Activated naive CD4-positive, alpha-beta T cell treated with anti-CD3 and anti-CD28 coated beads, Interleukin-2, amount 50 U/mL, for 72 hours (primary cell): ENCODE measurements at regions not wholly inside any gene's neighbourhood (a gene's known extent, or its start where the extent isn't known, plus 50 kb on each side); places are given as distances from the start of the nearest gene placed in this dataset.

Experiments
- ATAC-seq, 2 donors: fragments of 150-1000 bp; cut with Tn5 transposase; 2 replicates each; pipeline ENCODE4 v1.10.0; 2021; ENCODE audit warnings: mild to moderate bottlenecking in 2 of 2, moderate library complexity in 2 of 2
- DNase-seq, 2 donors: peaks; one replicate each; pipeline ENCODE4 v3.0.0; 2021 to 2022; ENCODE audit warnings: low spot score in 2 of 2
- H3K27ac Mint-ChIP-seq, 2 donors: one replicate each; pipeline ENCODE4 v1.8.0; 2022; ENCODE audit warnings: mild to moderate bottlenecking in 2 of 2, mixed read lengths in 2 of 2
- H3K36me3 Mint-ChIP-seq, 2 donors: one replicate each; pipeline ENCODE4 v1.8.0; 2022; ENCODE audit warnings: mixed read lengths in 2 of 2
- H3K9me3 Mint-ChIP-seq, 2 donors: one replicate each; pipeline ENCODE4 v1.8.0; 2022; ENCODE audit warnings: mixed read lengths in 2 of 2

DNA sequence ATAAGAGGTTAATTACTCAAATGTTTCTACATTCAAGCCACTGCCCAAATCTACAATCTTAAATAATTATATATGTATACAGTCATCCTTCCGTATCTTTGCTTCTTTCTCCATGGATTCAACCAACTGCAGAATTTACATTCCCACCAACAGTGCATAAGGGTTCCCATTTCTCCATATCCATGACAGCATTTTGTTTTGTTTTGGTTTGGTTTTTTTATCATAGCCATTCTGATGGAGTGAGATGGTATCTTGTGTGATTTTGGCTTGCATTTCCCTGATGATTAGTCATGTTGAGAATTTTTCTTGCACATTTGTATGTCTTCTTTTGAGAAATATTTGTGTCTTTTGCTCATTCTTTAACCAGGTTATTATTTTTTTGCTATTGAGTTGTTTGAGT, 198.5 kb downstream of the C6orf118 start:
- Mint-ChIP-seq H3K27ac (no peak overlapping the region), H3K9me3 (peaks cover 10 to 12% of the 10 kb centered on the region in 2 donors), H3K36me3 (no peaks in the 10 kb centered on the region)
- DNase-seq, result no peak
- ATAC-seq, result no peak

DNA sequence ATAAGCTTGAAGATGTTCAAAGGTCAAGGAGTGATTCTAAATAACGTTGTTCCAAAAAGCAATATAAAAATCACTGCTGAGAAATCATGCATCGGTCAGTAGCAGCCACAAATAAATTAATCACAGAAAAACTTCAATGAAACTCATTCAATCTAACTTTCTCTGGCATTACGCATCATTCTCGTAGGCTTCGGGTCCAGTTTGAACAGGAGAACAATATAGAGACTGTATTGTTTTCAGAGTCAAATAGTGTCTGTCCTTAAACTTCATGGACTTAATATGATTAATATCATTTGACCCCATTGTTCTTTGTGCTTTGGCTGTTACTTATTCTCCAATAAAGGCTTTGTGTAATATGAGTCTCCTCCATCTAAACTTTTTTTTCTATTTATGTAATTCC, 200.4 kb downstream of the C6orf118 start:
- H3K9me3 Mint-ChIP-seq, result peaks cover 10 to 12% of the 10 kb centered on the region in 2 donors
- H3K27ac Mint-ChIP-seq, result no peak overlapping the region
- DNase-seq, result no peak
- no peaks in the 10 kb centered on the region for H3K36me3 Mint-ChIP-seq
- ATAC-seq, result no peak

DNA sequence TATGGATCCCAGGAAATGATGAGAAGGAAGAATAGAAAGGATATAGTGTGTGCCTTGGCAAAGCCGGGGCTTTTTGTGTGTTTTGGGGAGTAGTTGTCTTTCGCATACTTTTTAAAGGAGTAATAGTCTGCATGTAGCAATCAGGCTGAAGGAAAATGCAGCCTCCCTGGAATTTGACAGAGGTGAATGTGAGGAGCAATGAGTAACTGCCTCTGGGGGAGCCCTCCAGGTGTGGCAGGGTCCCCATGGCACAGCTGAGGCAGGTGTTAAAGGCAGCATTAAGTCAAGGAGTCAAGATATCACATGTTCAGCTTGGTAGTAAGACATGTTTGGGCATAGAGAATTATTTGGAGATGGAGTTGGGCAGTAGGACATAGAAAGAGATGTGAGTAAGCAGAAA, 203.1 kb downstream of the C6orf118 start:
- Mint-ChIP-seq H3K9me3 (peaks cover 9 to 10% of the 10 kb centered on the region in 2 donors), H3K36me3 (peaks cover 0 to 6% of the 10 kb centered on the region in 2 donors), H3K27ac (no peak overlapping the region)
- ATAC-seq (no peak), DNase-seq (no peak)

DNA sequence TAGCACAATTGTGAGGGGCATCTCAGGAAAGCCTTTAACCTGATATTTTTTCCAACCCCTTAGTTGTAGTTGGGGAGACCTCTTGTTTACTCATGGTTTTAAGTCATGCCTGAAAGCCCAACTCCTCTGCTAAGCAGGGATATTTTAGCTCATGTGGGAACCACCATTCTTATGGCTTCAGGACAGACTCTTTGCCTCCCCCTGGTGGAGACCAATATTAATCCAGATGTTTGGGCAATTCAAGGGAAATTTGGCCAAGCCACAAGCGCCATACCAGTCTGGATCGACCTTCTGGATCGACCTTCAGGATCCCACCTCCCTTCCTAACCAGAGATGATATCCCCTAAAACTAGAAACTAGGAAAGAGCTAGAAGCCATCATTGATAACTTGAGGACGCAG, 211.2 kb downstream of the C6orf118 start:
- no peak overlapping the region for H3K27ac Mint-ChIP-seq
- peaks cover 18 to 21% of the 10 kb centered on the region in 2 donors for H3K9me3 Mint-ChIP-seq
- DNase-seq, result peak in 1 of 2 donors; percentile 3
- H3K36me3 Mint-ChIP-seq, result peaks cover 0 to 10% of the 10 kb centered on the region in 2 donors
- ATAC-seq, result no peak

DNA sequence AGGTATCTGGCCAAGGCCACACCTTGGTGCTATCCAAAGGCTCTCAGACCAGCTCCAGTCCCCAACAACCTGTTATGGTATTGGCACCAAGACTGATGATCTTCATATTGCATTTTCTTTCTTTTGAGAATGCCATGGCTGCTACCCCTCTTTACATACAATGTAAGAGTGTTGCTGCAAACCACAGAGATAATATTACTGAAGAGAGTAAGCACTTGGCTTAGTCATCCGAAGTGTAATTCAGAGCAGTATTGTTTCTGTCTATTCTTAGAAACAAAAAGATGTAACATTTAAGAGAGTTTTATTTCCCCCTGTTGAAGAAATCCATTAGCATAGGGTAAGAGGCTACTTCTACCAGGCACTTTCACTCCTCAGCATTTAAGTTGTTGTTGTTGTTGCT, 212.5 kb downstream of the C6orf118 start:
- H3K27ac Mint-ChIP-seq, result no peak overlapping the region
- DNase-seq (no peak), ATAC-seq (no peak)
- H3K9me3 Mint-ChIP-seq, result peaks cover 21 to 22% of the 10 kb centered on the region in 2 donors
- peaks cover 0 to 5% of the 10 kb centered on the region in 2 donors for H3K36me3 Mint-ChIP-seq

DNA sequence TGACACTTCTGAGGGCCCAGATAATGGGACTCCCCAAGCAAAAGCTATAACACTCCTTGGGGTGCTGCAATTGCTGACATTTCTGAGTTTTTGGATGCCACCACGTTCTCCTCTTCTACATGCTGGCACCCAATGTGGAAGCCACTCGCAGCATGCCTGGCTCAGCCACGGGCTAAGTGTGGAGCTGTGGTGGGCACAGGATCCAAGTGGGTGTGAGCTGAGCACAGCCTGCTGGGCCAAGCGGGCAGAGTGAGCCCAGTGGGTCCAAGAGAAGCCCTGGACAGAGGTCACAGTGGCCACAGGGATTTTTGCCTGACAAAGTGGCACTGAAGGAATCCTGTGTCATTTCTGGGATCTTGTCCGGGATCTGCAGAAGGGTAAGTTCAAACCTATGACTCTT, 213.2 kb downstream of the C6orf118 start:
- peaks cover 22 to 25% of the 10 kb centered on the region in 2 donors for H3K9me3 Mint-ChIP-seq
- no peak overlapping the region for H3K27ac Mint-ChIP-seq
- peaks cover 0 to 7% of the 10 kb centered on the region in 2 donors for H3K36me3 Mint-ChIP-seq

DNA sequence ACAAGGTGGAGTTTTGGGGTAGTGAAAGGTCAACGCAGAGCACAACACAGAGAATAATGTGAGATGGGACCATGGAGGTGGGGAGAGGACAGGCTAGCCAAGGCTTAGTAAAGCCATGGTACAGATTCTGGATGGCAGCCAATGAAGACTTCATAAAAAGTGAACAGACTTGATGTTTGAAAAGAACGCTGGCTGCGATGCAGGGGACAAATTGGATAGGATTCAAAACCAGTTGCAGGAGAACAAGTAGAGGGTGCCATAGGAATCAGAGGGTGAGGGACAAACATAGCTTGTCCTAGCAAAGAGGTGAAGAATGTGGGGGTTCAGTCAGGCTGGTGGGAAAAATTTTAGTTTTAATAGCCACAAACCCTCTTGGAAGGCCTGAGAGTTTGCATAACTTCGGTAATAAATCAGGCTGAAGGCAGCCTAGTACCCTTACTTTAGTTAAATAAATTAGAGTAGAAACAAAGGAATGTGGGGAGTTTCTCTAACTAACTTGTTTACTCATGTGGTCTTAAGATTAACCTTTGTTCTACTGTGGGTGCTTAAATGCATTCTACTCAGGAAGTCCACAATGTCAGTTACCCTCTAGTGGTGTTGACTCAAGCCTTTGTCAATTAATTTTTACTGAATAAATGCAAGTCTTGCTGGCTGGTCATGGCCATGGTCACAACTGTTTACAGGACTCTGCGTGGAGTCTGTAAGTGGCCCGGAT, 216.4 kb downstream of the C6orf118 start:
- no peak overlapping the region for H3K27ac Mint-ChIP-seq
- no peak for ATAC-seq
- H3K9me3 Mint-ChIP-seq, result peaks cover 27 to 36% of the 10 kb centered on the region in 2 donors
- peaks cover 0 to 17% of the 10 kb centered on the region in 2 donors for H3K36me3 Mint-ChIP-seq
- DNase-seq, result no peak

More for the DNA sequence above, 213.2 kb downstream of the C6orf118 start:
- no peak for ATAC-seq
- no peak for DNase-seq

DNA sequence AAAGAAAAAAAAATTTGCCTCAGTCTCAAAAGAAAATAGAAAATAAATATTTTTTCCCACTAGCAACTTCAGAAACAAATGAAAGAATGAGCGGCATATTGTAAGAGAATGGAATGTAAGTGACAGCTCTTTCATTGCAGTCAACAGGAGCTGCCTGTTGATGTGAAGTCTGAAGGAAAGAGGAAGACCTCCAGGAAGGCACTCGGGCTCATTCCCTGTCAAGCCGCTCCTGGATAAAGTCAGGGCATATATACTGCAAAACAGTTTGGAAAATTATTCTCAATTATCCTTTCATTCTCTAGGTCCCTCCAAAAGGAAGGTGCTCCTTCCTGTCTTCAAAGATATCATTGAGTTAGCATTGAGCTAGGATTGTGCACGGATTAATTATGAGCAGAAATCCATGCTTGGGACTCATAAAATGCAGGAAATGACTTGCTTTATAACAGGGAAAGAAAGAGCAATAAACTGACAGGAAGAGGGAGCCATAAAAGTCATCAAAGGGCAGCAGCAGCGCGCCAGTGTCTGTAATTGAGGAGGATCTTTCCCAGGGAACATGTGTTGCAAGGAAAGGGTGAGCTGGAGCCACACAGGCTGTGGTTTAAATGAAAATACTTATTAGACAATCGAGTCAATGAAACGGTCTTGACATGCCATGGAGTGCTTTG, 218.2 kb downstream of the C6orf118 start:
- H3K27ac Mint-ChIP-seq, result no peak overlapping the region
- H3K9me3 Mint-ChIP-seq, result peaks cover 27 to 28% of the 10 kb centered on the region in 2 donors
- DNase-seq (no peak), ATAC-seq (no peak)
- H3K36me3 Mint-ChIP-seq, result peaks cover 0 to 12% of the 10 kb centered on the region in 2 donors

DNA sequence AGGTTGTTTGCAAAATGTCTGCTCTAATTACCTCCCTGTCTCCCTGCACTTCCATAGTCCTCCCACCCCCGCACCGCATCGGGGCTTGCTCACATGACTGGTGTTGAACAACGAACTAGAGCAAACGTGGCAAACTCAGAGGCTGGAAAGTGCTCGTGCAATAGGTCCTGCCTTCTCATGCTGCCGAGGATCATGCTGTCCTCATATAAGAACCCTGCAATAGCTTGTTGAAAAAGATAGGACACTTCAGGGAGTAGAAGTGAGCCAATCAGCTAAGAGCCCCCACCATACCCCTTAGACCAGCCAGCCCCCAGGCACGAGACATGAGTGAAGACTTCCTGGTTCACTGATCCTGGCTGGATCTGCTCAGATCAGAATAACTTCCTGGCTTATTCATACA, 219.2 kb downstream of the C6orf118 start:
- Mint-ChIP-seq H3K9me3 (peaks cover 22 to 25% of the 10 kb centered on the region in 2 donors), H3K36me3 (peaks cover 0 to 12% of the 10 kb centered on the region in 2 donors), H3K27ac (no peak overlapping the region)
- ATAC-seq, result no peak
- DNase-seq, result no peak

DNA sequence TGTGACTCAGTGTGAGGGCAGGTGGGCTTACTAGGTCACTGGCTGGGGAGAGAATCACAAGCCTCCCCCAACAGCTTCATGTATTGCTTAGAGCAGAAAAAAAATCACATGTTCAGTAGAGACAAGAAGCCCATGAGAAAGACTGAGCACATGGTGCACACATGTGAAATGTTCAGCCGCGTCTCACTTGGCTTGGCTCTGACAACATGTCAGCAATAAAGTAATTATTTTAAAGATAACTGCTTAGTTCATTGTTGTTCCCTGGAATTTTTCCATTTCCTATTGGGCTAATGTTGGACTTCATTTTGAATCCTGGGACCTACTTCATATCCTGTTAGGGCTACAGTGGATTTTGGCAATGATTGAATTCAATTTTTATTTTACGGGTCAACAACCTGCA, 222.6 kb downstream of the C6orf118 start:
- ATAC-seq (no peak), DNase-seq (no peak)
- peaks cover 9 to 22% of the 10 kb centered on the region in 2 donors for H3K9me3 Mint-ChIP-seq
- no peak overlapping the region for H3K27ac Mint-ChIP-seq
- peaks cover 0 to 12% of the 10 kb centered on the region in 2 donors for H3K36me3 Mint-ChIP-seq

DNA sequence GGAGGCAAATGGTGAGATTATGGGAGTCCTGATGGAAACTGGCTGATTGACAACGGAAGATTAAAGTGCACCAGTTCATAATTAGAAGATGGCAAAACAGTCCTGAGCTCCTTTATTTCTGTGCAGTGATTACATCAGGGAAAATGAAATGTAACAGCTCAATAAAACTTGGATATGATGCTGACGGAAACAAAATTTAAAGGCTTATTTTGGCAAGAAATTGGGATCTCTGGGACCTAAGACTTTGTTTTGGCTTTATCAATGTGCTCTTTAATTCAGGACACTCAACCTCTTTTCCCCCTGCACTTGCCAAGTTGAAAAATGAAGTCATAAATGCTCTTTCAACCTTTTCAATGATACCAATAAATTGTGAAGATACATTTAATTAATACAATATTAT, 226.8 kb downstream of the C6orf118 start:
- Mint-ChIP-seq H3K9me3 (peaks cover 4 to 7% of the 10 kb centered on the region in 2 donors), H3K36me3 (no peaks in the 10 kb centered on the region), H3K27ac (no peak overlapping the region)
- DNase-seq, result no peak
- ATAC-seq, result no peak

DNA sequence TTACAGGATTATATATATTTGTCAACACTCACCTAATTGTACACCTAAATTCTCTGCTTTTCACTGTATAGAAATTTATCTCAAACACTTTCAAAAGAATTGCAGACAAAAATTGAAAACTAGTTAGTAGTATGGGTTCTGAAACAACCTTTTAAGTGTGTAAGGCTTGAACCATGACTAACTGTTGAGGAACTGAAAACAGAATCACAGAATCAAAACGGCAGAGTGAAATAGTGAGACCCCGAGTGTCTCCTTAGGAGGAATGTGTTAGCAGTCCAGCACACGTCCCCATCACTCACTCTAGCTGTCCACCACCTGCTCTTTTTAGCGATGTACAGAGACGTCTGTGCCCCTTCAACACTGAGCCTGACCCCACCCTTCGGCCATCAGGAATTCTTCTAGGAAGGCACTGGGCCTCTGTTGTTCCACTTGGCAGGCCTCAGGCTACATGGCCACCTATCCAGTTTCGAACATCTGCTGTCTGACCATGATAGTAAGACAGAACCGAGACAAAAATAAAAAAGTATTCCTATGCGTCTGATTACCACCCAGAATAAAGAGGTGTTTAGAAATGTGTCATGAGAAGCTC, 227.4 kb downstream of the C6orf118 start:
- H3K27ac Mint-ChIP-seq, result no peak overlapping the region
- no peaks in the 10 kb centered on the region for H3K36me3 Mint-ChIP-seq
- no peak for ATAC-seq
- H3K9me3 Mint-ChIP-seq, result peaks cover 4 to 7% of the 10 kb centered on the region in 2 donors
- DNase-seq, result no peak

DNA sequence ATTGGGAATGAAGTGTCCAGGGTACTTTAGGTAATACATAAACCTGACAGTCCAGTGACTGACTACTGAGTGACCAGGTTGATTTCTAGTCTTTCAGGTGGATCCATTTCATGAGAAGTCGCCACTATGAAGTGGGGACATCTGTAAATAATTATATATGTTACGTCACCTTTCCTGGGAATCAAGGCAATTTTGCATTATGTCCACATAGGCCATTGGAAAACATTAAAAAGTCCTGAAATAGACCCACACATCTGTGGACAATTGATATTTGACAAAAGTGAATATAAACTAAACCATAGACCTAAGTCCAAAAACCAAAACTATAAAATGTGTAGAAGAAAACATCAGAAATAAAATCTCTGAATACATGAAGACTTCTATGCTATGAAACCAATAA, 231.5 kb downstream of the C6orf118 start:
- H3K27ac Mint-ChIP-seq, result no peak overlapping the region
- no peaks in the 10 kb centered on the region for H3K36me3 Mint-ChIP-seq
- DNase-seq, result no peak
- H3K9me3 Mint-ChIP-seq, result peaks cover 0 to 8% of the 10 kb centered on the region in 2 donors
- ATAC-seq, result no peak

DNA sequence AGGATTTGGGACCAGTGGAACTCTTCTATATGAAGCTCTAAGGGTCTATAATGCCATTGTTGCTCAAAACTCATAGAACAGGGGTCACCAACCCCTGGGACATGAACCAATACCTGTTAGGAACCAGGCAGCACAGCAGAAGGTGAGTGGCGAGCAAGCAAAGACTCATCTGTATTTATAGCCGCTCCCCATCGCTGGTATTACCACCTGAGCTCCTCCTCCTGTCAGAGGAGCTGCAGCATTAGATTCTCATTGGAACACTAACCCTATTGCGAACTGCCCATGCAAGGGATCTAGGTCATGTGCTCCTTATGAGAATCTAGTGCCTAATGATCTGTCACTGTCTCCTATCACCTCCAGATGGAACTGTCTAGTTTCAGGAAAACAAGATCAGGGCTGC, 237.5 kb downstream of the C6orf118 start:
- Mint-ChIP-seq H3K27ac (no peak overlapping the region), H3K36me3 (no peaks in the 10 kb centered on the region), H3K9me3 (peaks cover 5% of the 10 kb centered on the region in 2 donors)
- ATAC-seq, result no peak
- DNase-seq, result no peak

DNA sequence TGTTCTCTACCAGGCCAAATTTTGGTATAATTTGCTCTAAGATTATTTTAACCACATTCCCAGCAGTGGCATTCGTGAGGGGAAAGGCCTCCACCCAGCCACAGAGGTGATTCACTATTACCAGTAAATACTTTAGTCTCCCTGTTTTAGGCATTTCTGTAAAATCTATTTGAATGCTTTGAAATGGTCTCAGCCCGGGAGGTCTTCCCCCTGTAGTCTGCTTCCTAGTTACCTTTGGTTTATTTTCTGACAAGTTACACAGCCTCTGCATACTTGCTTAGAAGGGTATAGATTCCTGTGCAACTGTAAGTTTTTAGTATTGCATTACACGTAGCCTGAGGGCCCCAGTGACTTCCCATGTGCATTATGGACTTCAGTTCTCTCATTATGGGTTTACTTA, 248.7 kb downstream of the C6orf118 start:
- DNase-seq, result no peak
- H3K9me3 Mint-ChIP-seq, result peaks cover 9 to 21% of the 10 kb centered on the region in 2 donors
- peaks cover 0 to 5% of the 10 kb centered on the region in 2 donors for H3K36me3 Mint-ChIP-seq

DNA sequence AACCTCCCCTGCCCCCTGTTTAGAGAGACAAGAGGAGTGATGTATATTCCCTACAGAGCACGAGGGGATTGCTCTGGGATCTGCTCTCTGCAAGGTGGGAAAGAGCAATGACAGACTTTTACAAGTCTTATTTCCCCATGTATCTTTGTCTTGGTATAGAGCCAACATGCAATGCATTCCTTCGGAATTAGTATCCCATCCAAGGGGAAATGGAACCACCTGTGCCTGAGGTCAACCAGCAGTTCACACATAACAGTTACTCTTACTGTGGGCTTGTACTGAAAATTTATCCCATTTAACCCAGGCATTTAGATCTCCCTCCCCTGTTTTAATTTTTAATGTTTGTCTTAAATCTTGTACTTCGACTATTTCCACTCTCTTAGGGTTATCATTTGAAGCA, 250.4 kb downstream of the C6orf118 start:
- Mint-ChIP-seq H3K27ac (no peak overlapping the region), H3K36me3 (no peaks in the 10 kb centered on the region), H3K9me3 (peaks cover 5 to 17% of the 10 kb centered on the region in 2 donors)
- no peak for DNase-seq
- no peak for ATAC-seq

More for the DNA sequence above, 248.7 kb downstream of the C6orf118 start:
- no peak overlapping the region for H3K27ac Mint-ChIP-seq
- no peak for ATAC-seq

DNA sequence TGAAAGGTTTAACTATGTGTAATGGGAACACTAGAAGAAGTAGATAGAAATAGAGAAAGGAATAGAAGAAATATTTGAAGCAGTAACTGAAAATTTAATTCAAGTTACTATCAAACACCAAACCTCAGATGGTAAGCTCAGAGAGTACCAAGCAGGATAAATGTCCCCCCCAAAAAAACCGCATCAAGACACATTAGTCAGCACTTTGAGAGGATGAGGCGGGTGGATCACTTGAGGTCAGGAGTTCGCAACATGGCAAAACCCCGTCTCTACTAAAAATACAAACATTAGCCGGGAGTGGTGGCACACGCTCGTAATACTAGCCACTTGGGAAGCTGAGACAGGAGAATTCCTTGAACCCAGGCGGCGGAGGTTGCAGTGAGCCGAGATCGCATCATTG, 253.1 kb downstream of the C6orf118 start:
- no peak overlapping the region for H3K27ac Mint-ChIP-seq

More for the DNA sequence above, 253.1 kb downstream of the C6orf118 start:
- H3K36me3 Mint-ChIP-seq, result no peaks in the 10 kb centered on the region
- H3K9me3 Mint-ChIP-seq, result peaks cover 9 to 15% of the 10 kb centered on the region in 2 donors
- ATAC-seq (no peak), DNase-seq (no peak)
